ENCODE measurements at regions not wholly inside any gene's neighbourhood (a gene's known extent, or its start where the extent isn't known, plus 50 kb on each side); places are given as distances from the start of the nearest gene placed in this dataset.

DNA sequence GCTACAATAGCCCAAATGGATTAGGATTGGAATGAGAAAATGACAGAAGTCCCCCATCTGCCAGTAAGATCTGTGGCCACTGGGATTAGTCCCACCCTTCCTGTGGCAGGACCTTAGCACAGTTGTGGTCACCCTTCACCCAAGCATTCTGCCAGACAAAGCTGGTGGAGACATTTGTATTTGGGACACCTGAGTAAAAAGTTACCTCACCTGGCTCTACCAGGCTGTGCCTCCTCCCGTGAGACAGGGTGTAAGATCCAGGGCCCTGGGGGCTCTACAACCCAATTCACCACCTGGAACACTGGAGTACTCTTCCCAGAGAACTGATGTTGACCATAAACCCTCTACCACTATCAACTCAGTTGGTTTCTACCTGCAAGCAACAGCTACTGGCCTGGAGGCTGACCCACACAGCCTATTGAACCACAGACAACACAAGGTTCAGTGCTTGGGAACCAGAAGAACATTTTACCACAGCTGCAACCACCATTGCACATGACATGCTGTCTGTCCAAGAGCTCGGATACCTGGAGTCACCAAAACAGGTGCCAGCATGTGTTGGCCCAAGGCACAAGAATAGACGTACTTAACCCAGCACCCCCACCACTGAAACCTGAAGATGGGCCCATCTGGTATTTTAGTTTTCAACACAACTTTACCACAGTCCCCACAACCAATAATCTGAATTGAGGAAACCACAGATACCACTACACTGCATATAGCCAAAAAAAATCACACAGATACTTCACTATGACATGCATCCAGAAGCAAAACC, 1686.7 kb downstream of the SI start:
- TF ChIP-seq, protein P1, sequence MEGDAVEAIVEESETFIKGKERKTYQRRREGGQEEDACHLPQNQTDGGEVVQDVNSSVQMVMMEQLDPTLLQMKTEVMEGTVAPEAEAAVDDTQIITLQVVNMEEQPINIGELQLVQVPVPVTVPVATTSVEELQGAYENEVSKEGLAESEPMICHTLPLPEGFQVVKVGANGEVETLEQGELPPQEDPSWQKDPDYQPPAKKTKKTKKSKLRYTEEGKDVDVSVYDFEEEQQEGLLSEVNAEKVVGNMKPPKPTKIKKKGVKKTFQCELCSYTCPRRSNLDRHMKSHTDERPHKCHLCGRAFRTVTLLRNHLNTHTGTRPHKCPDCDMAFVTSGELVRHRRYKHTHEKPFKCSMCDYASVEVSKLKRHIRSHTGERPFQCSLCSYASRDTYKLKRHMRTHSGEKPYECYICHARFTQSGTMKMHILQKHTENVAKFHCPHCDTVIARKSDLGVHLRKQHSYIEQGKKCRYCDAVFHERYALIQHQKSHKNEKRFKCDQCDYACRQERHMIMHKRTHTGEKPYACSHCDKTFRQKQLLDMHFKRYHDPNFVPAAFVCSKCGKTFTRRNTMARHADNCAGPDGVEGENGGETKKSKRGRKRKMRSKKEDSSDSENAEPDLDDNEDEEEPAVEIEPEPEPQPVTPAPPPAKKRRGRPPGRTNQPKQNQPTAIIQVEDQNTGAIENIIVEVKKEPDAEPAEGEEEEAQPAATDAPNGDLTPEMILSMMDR (IDR thresholded peaks at IDR 0.05), result no peak
- TF ChIP-seq POLR2A (IDR thresholded peaks at IDR 0.05), result no peak
